ENCODE measurements at regions not wholly inside any gene's neighbourhood (a gene's known extent, or its start where the extent isn't known, plus 50 kb on each side); places are given as distances from the start of the nearest gene placed in this dataset.

- intact Hi-C loops (cut with DNase I; ENCODE audit: low total_unique reads) = no loop called here
- Histone ChIP-seq H3K36me3 (no peaks in the 10 kb centered on the region), H3K27ac (no peak overlapping the region), H3K9me3 (no peaks in the 10 kb centered on the region), H3K27me3 (no peaks in the 10 kb centered on the region), H3K4me1 (no peaks in the 10 kb centered on the region), H3K4me3 (no peak overlapping the region)
- in situ Hi-C loops (cut with MboI; ENCODE audit: low pct_ligation_motif_present in 1 of 4, low pct_unique_long_range_greater_than_20kb in 1 of 4, low sequenced_read_pairs in 3 of 4) = no loop called here
- no peak for TF ChIP-seq CTCF (IDR thresholded peaks at IDR 0.05)
- no peak for TF ChIP-seq POLR2AphosphoS5 (IDR thresholded peaks at IDR 0.05)
- TF ChIP-seq EP300 (IDR thresholded peaks at IDR 0.05; ENCODE audit: low read depth) = no peak
- TF ChIP-seq POLR2A (IDR thresholded peaks at IDR 0.05) = no peak
- WGBS, 2 donors (ENCODE audit: low coverage in 1 of 2) = 67% methylated on average over 1 of the region's 1 CpG
- no peak for DNase-seq
Observed at GRCh38 chr12:30422844-30423243, 272.8 kb downstream of the IPO8 start.

GRCh38 chr12:30420561-30420960 is 275.1 kb downstream of the IPO8 start:
- Histone ChIP-seq H3K27me3 (no peaks in the 10 kb centered on the region), H3K4me1 (no peaks in the 10 kb centered on the region), H3K27ac (no peak overlapping the region), H3K36me3 (no peaks in the 10 kb centered on the region), H3K9me3 (no peaks in the 10 kb centered on the region), H3K4me3 (no peak overlapping the region)
- intact Hi-C loops (cut with DNase I; ENCODE audit: low total_unique reads) = no loop called here
- in situ Hi-C loops (cut with MboI; ENCODE audit: low pct_ligation_motif_present in 1 of 4, low pct_unique_long_range_greater_than_20kb in 1 of 4, low sequenced_read_pairs in 3 of 4) = no loop called here
- DNase-seq = no peak
- WGBS, 2 donors (ENCODE audit: low coverage in 1 of 2) = 80 to 86% methylated on average over 3 of the region's 3 CpGs
- TF ChIP-seq POLR2A (IDR thresholded peaks at IDR 0.05) = no peak
- TF ChIP-seq CTCF (IDR thresholded peaks at IDR 0.05) = no peak
- TF ChIP-seq POLR2AphosphoS5 (IDR thresholded peaks at IDR 0.05) = no peak
- no peak for TF ChIP-seq EP300 (IDR thresholded peaks at IDR 0.05; ENCODE audit: low read depth)

GRCh38 chr12:30417697-30418231 is 277.9 kb downstream of the IPO8 start:
- intact Hi-C loops (cut with DNase I; ENCODE audit: low total_unique reads) (no loop called here), in situ Hi-C loops (cut with MboI; ENCODE audit: low pct_ligation_motif_present in 1 of 4, low pct_unique_long_range_greater_than_20kb in 1 of 4, low sequenced_read_pairs in 3 of 4) (no loop called here)
- Histone ChIP-seq H3K36me3 (no peaks in the 10 kb centered on the region), H3K4me1 (no peaks in the 10 kb centered on the region), H3K27ac (no peak overlapping the region), H3K9me3 (no peaks in the 10 kb centered on the region), H3K27me3 (no peaks in the 10 kb centered on the region), H3K4me3 (no peak overlapping the region)
- DNase-seq = peak; percentile 8
- WGBS, 2 donors (ENCODE audit: low coverage in 1 of 2) = 69 to 75% methylated on average over 5 of the region's 5 CpGs
- no peak for TF ChIP-seq EP300 (IDR thresholded peaks at IDR 0.05; ENCODE audit: low read depth)
- peak in 1 of 3 donors; percentile 49 for TF ChIP-seq POLR2AphosphoS5 (IDR thresholded peaks at IDR 0.05)

GRCh38 chr12:30416631-30417030 is 279.0 kb downstream of the IPO8 start:
- H3K27ac ChIP-seq = no peak overlapping the region
- WGBS, 2 donors (ENCODE audit: low coverage in 1 of 2) = 95 to 96% methylated on average over 3 of the region's 3 CpGs
- TF ChIP-seq CTCF (IDR thresholded peaks at IDR 0.05) = no peak
- no peak for TF ChIP-seq POLR2A (IDR thresholded peaks at IDR 0.05)
- no peak for TF ChIP-seq POLR2AphosphoS5 (IDR thresholded peaks at IDR 0.05)
- no peak for TF ChIP-seq EP300 (IDR thresholded peaks at IDR 0.05; ENCODE audit: low read depth)
- in situ Hi-C loops (cut with MboI; ENCODE audit: low pct_ligation_motif_present in 1 of 4, low pct_unique_long_range_greater_than_20kb in 1 of 4, low sequenced_read_pairs in 3 of 4) (no loop called here), intact Hi-C loops (cut with DNase I; ENCODE audit: low total_unique reads) (no loop called here)
- H3K4me3 ChIP-seq = no peak overlapping the region
- no peaks in the 10 kb centered on the region for H3K4me1 ChIP-seq
- H3K9me3 ChIP-seq = no peaks in the 10 kb centered on the region
- H3K27me3 ChIP-seq = no peaks in the 10 kb centered on the region
- no peak for DNase-seq
- no peaks in the 10 kb centered on the region for H3K36me3 ChIP-seq

GRCh38 chr12:30415777-30416176 is 279.9 kb downstream of the IPO8 start:
- Histone ChIP-seq H3K27me3 (no peaks in the 10 kb centered on the region), H3K9me3 (no peaks in the 10 kb centered on the region), H3K4me3 (no peak overlapping the region), H3K4me1 (no peaks in the 10 kb centered on the region), H3K36me3 (no peaks in the 10 kb centered on the region), H3K27ac (no peak overlapping the region)
- DNase-seq = no peak
- in situ Hi-C loops (cut with MboI; ENCODE audit: low pct_ligation_motif_present in 1 of 4, low pct_unique_long_range_greater_than_20kb in 1 of 4, low sequenced_read_pairs in 3 of 4) (no loop called here), intact Hi-C loops (cut with DNase I; ENCODE audit: low total_unique reads) (no loop called here)
- WGBS, 2 donors (ENCODE audit: low coverage in 1 of 2) = 67 to 68% methylated on average over 4 of the region's 4 CpGs
- TF ChIP-seq CTCF (IDR thresholded peaks at IDR 0.05) = no peak
- no peak for TF ChIP-seq POLR2A (IDR thresholded peaks at IDR 0.05)
- TF ChIP-seq EP300 (IDR thresholded peaks at IDR 0.05; ENCODE audit: low read depth) = no peak
